Astrocyte (in vitro differentiated cells and primary cell): ENCODE measurements at regions not wholly inside any gene's neighbourhood (a gene's known extent, or its start where the extent isn't known, plus 50 kb on each side); places are given as distances from the start of the nearest gene placed in this dataset.

Experiments
- DNase-seq: peaks from one replicate; pipeline ENCODE4 v3.0.0-alpha.2; 2010; ENCODE audit warnings: low read depth
- FAIRE-seq: peaks from 2 replicates; lab custom pipeline; 2011; peaks lifted over from hg19 to GRCh38; lab: Jason Lieb, UNC
- H2AFZ ChIP-seq: 2 replicates; pipeline ENCODE4 v1.6.0; 2012; ENCODE audit warnings: low read depth, low read length, inconsistent platforms
- H3K27ac ChIP-seq: 2 replicates; pipeline ENCODE4 v1.5.1; 2011; ENCODE audit warnings: low read depth, low read length, inconsistent platforms
- H3K27me3 ChIP-seq: 2 replicates; pipeline ENCODE4 v1.6.0; 2011; ENCODE audit warnings: low read length, inconsistent platforms; ENCODE audit not compliant: insufficient read depth
- H3K36me3 ChIP-seq: 2 replicates; pipeline ENCODE4 v1.5.1; 2011; ENCODE audit warnings: low read length, inconsistent platforms; ENCODE audit not compliant: insufficient read depth
- H3K4me1 ChIP-seq: 2 replicates; pipeline ENCODE4 v1.5.1; 2011; ENCODE audit warnings: low read length, inconsistent platforms; ENCODE audit not compliant: insufficient read depth
- H3K4me2 ChIP-seq: 2 replicates; pipeline ENCODE4 v1.6.0; 2012; ENCODE audit warnings: low read length, inconsistent platforms
- H3K4me3 ChIP-seq: 2 replicates; pipeline ENCODE4 v1.5.1; 2011; ENCODE audit warnings: low read depth, mild to moderate bottlenecking, low read length, inconsistent platforms; ENCODE audit not compliant: insufficient read depth
- H3K79me2 ChIP-seq: 2 replicates; pipeline ENCODE4 v1.6.0; 2012; ENCODE audit warnings: mild to moderate bottlenecking, low read length, inconsistent platforms; ENCODE audit not compliant: insufficient read depth
- H3K9ac ChIP-seq: 2 replicates; pipeline ENCODE4 v1.6.0; 2012; ENCODE audit warnings: mild to moderate bottlenecking, low read length, inconsistent platforms
- H3K9me3 ChIP-seq: 2 replicates; pipeline ENCODE4 v1.5.1; 2012; ENCODE audit warnings: low read depth, mild to moderate bottlenecking, low read length, inconsistent platforms; ENCODE audit not compliant: insufficient read depth
- H4K20me1 ChIP-seq: 2 replicates; pipeline ENCODE4 v1.6.0; 2012; ENCODE audit warnings: low read length, inconsistent platforms; ENCODE audit not compliant: insufficient read depth
- H3K27ac Mint-ChIP-seq: one replicate; pipeline ENCODE4 v1.8.0; 2021; ENCODE audit warnings: mild to moderate bottlenecking, mixed read lengths; ENCODE audit not compliant: unreplicated experiment
- H3K27me3 Mint-ChIP-seq: one replicate; pipeline ENCODE4 v1.8.0; 2021; ENCODE audit warnings: low read depth, mixed read lengths; ENCODE audit not compliant: unreplicated experiment
- H3K36me3 Mint-ChIP-seq: one replicate; pipeline ENCODE4 v1.8.0; 2021; ENCODE audit warnings: low read depth, mixed read lengths; ENCODE audit not compliant: unreplicated experiment
- H3K4me1 Mint-ChIP-seq: one replicate; pipeline ENCODE4 v1.8.0; 2021; ENCODE audit warnings: low read depth, mixed read lengths; ENCODE audit not compliant: unreplicated experiment
- H3K4me3 Mint-ChIP-seq: one replicate; pipeline ENCODE4 v1.8.0; 2021; ENCODE audit warnings: mild to moderate bottlenecking, moderate library complexity, mixed read lengths; ENCODE audit not compliant: unreplicated experiment
- H3K9me3 Mint-ChIP-seq: one replicate; pipeline ENCODE4 v1.8.0; 2021; ENCODE audit warnings: mild to moderate bottlenecking, mixed read lengths; ENCODE audit not compliant: unreplicated experiment
- CTCF ChIP-seq: IDR thresholded peaks from 2 replicates; pipeline ENCODE4 v1.5.1; 2011; ENCODE audit warnings: low read depth, mild to moderate bottlenecking, inconsistent platforms, low read length, moderate library complexity; ENCODE audit not compliant: insufficient read depth
- EZH2 ChIP-seq: IDR thresholded peaks from 2 replicates; pipeline ENCODE4 v1.6.1; 2012; ENCODE audit warnings: mild to moderate bottlenecking, low read length, inconsistent platforms; ENCODE audit not compliant: insufficient read depth

- Histone ChIP-seq H3K27me3 (no peaks in the 10 kb centered on the region), H3K4me3 (no peak overlapping the region), H2AFZ (no peak overlapping the region), H3K36me3 (no peaks in the 10 kb centered on the region), H3K9me3 (no peaks in the 10 kb centered on the region), H3K4me2 (no peak overlapping the region), H3K4me1 (no peaks in the 10 kb centered on the region), H3K9ac (no peak overlapping the region), H3K79me2 (no peaks in the 10 kb centered on the region), H4K20me1 (no peaks in the 10 kb centered on the region), H3K27ac (no peak overlapping the region)
- no peaks in the 10 kb centered on the region for H3K4me1 Mint-ChIP-seq
- no peak for FAIRE-seq
- no peaks in the 10 kb centered on the region for H3K9me3 Mint-ChIP-seq
- H3K27me3 Mint-ChIP-seq, result peaks cover 15% of the 10 kb centered on the region
- H3K27ac Mint-ChIP-seq, result no peak overlapping the region
- no peak overlapping the region for H3K4me3 Mint-ChIP-seq
- no peak for TF ChIP-seq CTCF
- no peak for TF ChIP-seq EZH2
- no peaks in the 10 kb centered on the region for H3K36me3 Mint-ChIP-seq
- DNase-seq, result no peak
These were observed 313.4 kb upstream of the ID2 start for GRCh38 chr2:8368463-8368862.

GRCh38 chr2:8369522-8369921, 312.3 kb upstream of the ID2 start:
- H3K9ac ChIP-seq, result no peak overlapping the region
- H4K20me1 ChIP-seq, result no peaks in the 10 kb centered on the region
- DNase-seq (no peak), FAIRE-seq (no peak)
- no peaks in the 10 kb centered on the region for H3K79me2 ChIP-seq
- H3K27ac Mint-ChIP-seq, result no peak overlapping the region
- no peak for TF ChIP-seq CTCF
- TF ChIP-seq EZH2, result no peak
- H3K27me3 Mint-ChIP-seq, result peaks cover 9% of the 10 kb centered on the region
- H3K4me1 Mint-ChIP-seq, result no peaks in the 10 kb centered on the region
- no peaks in the 10 kb centered on the region for H3K9me3 ChIP-seq
- H3K27me3 ChIP-seq, result no peaks in the 10 kb centered on the region
- H2AFZ ChIP-seq, result no peak overlapping the region
- no peaks in the 10 kb centered on the region for H3K36me3 Mint-ChIP-seq
- H3K36me3 ChIP-seq, result no peaks in the 10 kb centered on the region
- no peak overlapping the region for H3K4me3 ChIP-seq
- no peak overlapping the region for H3K4me3 Mint-ChIP-seq
- H3K27ac ChIP-seq, result no peak overlapping the region
- no peaks in the 10 kb centered on the region for H3K4me1 ChIP-seq
- H3K9me3 Mint-ChIP-seq, result no peaks in the 10 kb centered on the region
- no peak overlapping the region for H3K4me2 ChIP-seq

GRCh38 chr2:8370258-8370802, 311.5 kb upstream of the ID2 start:
- Histone ChIP-seq H3K4me1 (no peaks in the 10 kb centered on the region), H3K27ac (no peak overlapping the region), H2AFZ (no peak overlapping the region), H3K27me3 (no peaks in the 10 kb centered on the region), H3K9me3 (no peaks in the 10 kb centered on the region), H3K9ac (no peak overlapping the region), H3K79me2 (no peaks in the 10 kb centered on the region), H3K36me3 (no peaks in the 10 kb centered on the region), H4K20me1 (no peaks in the 10 kb centered on the region), H3K4me3 (no peak overlapping the region), H3K4me2 (no peak overlapping the region)
- Mint-ChIP-seq H3K27ac (no peak overlapping the region), H3K4me3 (no peak overlapping the region), H3K27me3 (peaks cover 7% of the 10 kb centered on the region), H3K4me1 (no peaks in the 10 kb centered on the region), H3K36me3 (no peaks in the 10 kb centered on the region), H3K9me3 (peaks cover 2% of the 10 kb centered on the region)
- no peak for FAIRE-seq
- no peak for TF ChIP-seq EZH2
- TF ChIP-seq CTCF, result no peak
- no peak for DNase-seq
